Liver (tissue), 8 donors: ENCODE measurements at regions not wholly inside any gene's neighbourhood (a gene's known extent, or its start where the extent isn't known, plus 50 kb on each side); places are given as distances from the start of the nearest gene placed in this dataset.

Experiments used
- DNase-seq: peaks from one replicate; pipeline ENCODE4 v3.0.0-alpha.2; 2017; ENCODE audit warnings: low spot score
- H3K27ac ChIP-seq, 2 donors: one replicate each; pipeline ENCODE4 v1.7.0; 2013; ENCODE audit warnings: inconsistent platforms in 2 of 2, low read length in 2 of 2, control low read depth in 1 of 2, low read depth in 1 of 2, mild to moderate bottlenecking in 1 of 2
- H3K27me3 ChIP-seq, 4 donors: one replicate each; pipeline versions ENCODE4 v1.6.1 to v1.7.0; 2013; ENCODE audit warnings: low read length in 3 of 4, inconsistent platforms in 1 of 4, mild to moderate bottlenecking in 1 of 4, moderate library complexity in 1 of 4; ENCODE audit not compliant: control insufficient read depth in 4 of 4, insufficient read depth in 4 of 4
- H3K36me3 ChIP-seq, 4 donors: one replicate each; pipeline versions ENCODE4 v1.6.1 to v1.7.0; 2013; ENCODE audit warnings: low read length in 3 of 4, mild to moderate bottlenecking in 3 of 4, low read depth in 1 of 4, moderate library complexity in 1 of 4; ENCODE audit not compliant: control insufficient read depth in 4 of 4, insufficient read depth in 3 of 4
- H3K4me1 ChIP-seq, 4 donors: one replicate each; pipeline versions ENCODE4 v1.6.1 to v1.7.0; 2013; ENCODE audit warnings: low read length in 3 of 4, mild to moderate bottlenecking in 3 of 4, moderate library complexity in 1 of 4; ENCODE audit not compliant: control insufficient read depth in 4 of 4, insufficient read depth in 4 of 4
- H3K4me3 ChIP-seq, 3 donors: one replicate each; pipeline versions ENCODE4 v1.6.1 to v1.7.0; 2013; ENCODE audit warnings: low read length in 3 of 3, control low read depth in 1 of 3, low read depth in 1 of 3, mild to moderate bottlenecking in 1 of 3
- H3K9ac ChIP-seq, 2 donors: one replicate each; pipeline ENCODE4 v1.7.0; 2013; ENCODE audit warnings: low read length in 2 of 2, mild to moderate bottlenecking in 2 of 2, moderate library complexity in 2 of 2, control low read depth in 1 of 2, low read depth in 1 of 2
- H3K9me3 ChIP-seq, 4 donors: one replicate each; pipeline versions ENCODE4 v1.6.1 to v1.7.0; 2013; ENCODE audit warnings: low read length in 3 of 4; ENCODE audit not compliant: control insufficient read depth in 4 of 4
- CTCF ChIP-seq: fragments of 150-350 bp; IDR thresholded peaks from 2 replicates; pipeline ENCODE4 v1.5.1; 2017; ENCODE audit warnings: improper control_type of control experiment, low read depth, low read length; ENCODE audit not compliant: missing input control
- EGR1 ChIP-seq, 2 donors: IDR thresholded peaks; 2 replicates each; pipeline ENCODE4 v1.6.1; 2016 to 2018; ENCODE audit warnings: antibody characterized with exemption in 2 of 2, low read depth in 2 of 2
- FOXA1 ChIP-seq: IDR thresholded peaks from 2 replicates; pipeline ENCODE4 v1.6.1; 2016; ENCODE audit warnings: antibody characterized with exemption
- FOXA2 ChIP-seq: IDR thresholded peaks from 2 replicates; pipeline ENCODE4 v1.6.1; 2016; ENCODE audit warnings: antibody characterized with exemption
- GABPA ChIP-seq, 2 donors: IDR thresholded peaks in 1 of 2; conservative IDR thresholded peaks in 1 of 2; 2 replicates each; pipeline ENCODE4 v1.6.1; 2016; ENCODE audit warnings: antibody characterized with exemption in 2 of 2, mild to moderate bottlenecking in 1 of 2, moderate library complexity in 1 of 2
- HNF4A ChIP-seq, 2 donors: conservative IDR thresholded peaks; 2 replicates each; pipeline ENCODE4 v1.6.1; 2016; ENCODE audit warnings: antibody characterized with exemption in 2 of 2, mild to moderate bottlenecking in 2 of 2
- HNF4G ChIP-seq: IDR thresholded peaks from 2 replicates; pipeline ENCODE4 v1.6.1; 2016; ENCODE audit warnings: antibody characterized with exemption
- MAX ChIP-seq: IDR thresholded peaks from 2 replicates; pipeline ENCODE4 v1.6.1; 2016; ENCODE audit warnings: antibody characterized with exemption
- NR2F2 ChIP-seq: IDR thresholded peaks from 2 replicates; pipeline ENCODE4 v1.6.1; 2016; ENCODE audit warnings: antibody characterized with exemption
- RAD21 ChIP-seq, 2 donors: IDR thresholded peaks; 2 replicates each; pipeline ENCODE4 v1.6.1; 2016; ENCODE audit warnings: antibody characterized with exemption in 2 of 2, mild to moderate bottlenecking in 2 of 2
- RXRA ChIP-seq, 2 donors: IDR thresholded peaks; 2 replicates each; pipeline ENCODE4 v1.6.1; 2017 to 2018; ENCODE audit warnings: antibody characterized with exemption in 2 of 2, mild to moderate bottlenecking in 1 of 2
- SP1 ChIP-seq: IDR thresholded peaks from 2 replicates; pipeline ENCODE4 v1.6.1; 2018; ENCODE audit warnings: antibody characterized with exemption, mild to moderate bottlenecking
- TAF1 ChIP-seq: conservative IDR thresholded peaks from 2 replicates; pipeline ENCODE4 v1.6.1; 2016; ENCODE audit warnings: antibody characterized with exemption, mild to moderate bottlenecking
- WGBS: extraction: QIAGEN DNeasy Blood & Tissue Kit; methylation state at CpG from one replicate; pipeline ENCODE4 v1.1.7; 2013; 5-methylcytosine and 5-hydroxymethylcytosine counted together
- TF ChIP-seq, protein P1 (sequence below): IDR thresholded peaks from 2 replicates; pipeline ENCODE4 v1.6.1; 2016; ENCODE audit warnings: antibody characterized with exemption
- TF ChIP-seq, protein P2 (sequence below): IDR thresholded peaks from 2 replicates; pipeline ENCODE4 v1.6.1; 2016; ENCODE audit warnings: antibody characterized with exemption
- donor health status: healthy.
- donor health status: healthy.
- donor health status: healthy.
- donor health status: healthy.
- donor health status: healthy.

- TF ChIP-seq TAF1 (no peak), FOXA1 (no peak), CTCF (no peak)
- Histone ChIP-seq H3K9ac (no peak overlapping the region), H3K9me3 (no peaks in the 10 kb centered on the region), H3K4me1 (no peaks in the 10 kb centered on the region), H3K27me3 (no peaks in the 10 kb centered on the region), H3K4me3 (no peak overlapping the region), H3K36me3 (no peaks in the 10 kb centered on the region), H3K27ac (no peak overlapping the region)
- 59% methylated on average over 2 of the region's 2 CpGs for WGBS
- DNase-seq = no peak
Observed at GRCh38 chr3:104673981-104674380, 692.7 kb upstream of the ALCAM start.

DNA sequence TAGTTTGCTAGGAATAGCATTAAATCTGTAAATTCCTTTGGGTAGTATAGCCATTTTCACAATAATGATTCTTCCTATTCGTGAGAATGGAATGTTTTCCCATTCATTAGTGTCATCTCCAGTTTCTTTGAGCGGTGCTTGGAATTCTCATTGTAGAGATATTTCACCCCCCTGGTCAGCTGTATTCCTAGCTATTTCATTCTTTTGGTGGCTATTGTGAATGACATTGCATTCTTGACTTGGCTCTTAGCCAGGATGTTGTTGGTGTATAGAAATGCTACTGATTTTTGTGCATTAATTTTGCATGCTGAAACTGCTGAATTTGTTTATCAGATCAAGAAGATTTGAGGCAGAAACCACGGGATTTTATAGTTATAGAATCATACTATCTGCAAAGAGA, 690.5 kb upstream of the ALCAM start:
- H3K36me3 ChIP-seq = no peaks in the 10 kb centered on the region
- no peak overlapping the region for H3K27ac ChIP-seq
- no peak overlapping the region for H3K9ac ChIP-seq
- no peaks in the 10 kb centered on the region for H3K4me1 ChIP-seq
- H3K4me3 ChIP-seq = no peak overlapping the region
- TF ChIP-seq FOXA1 (no peak), RAD21 (IDR thresholded peaks at IDR 0.05) (no peak), HNF4G (no peak), SP1 (no peak), NR2F2 (no peak), GABPA (IDR thresholded peaks at IDR 0.05 in 1 of 2, conservative IDR thresholded peaks at IDR 0.05 in 1 of 2) (no peak), RXRA (IDR thresholded peaks at IDR 0.05) (no peak), CTCF (no peak), EGR1 (IDR thresholded peaks at IDR 0.05; ENCODE audit: low read depth in 2 of 2) (no peak), HNF4A (conservative IDR thresholded peaks at IDR 0.05) (no peak), FOXA2 (no peak), MAX (no peak)
- TF ChIP-seq, protein P1, sequence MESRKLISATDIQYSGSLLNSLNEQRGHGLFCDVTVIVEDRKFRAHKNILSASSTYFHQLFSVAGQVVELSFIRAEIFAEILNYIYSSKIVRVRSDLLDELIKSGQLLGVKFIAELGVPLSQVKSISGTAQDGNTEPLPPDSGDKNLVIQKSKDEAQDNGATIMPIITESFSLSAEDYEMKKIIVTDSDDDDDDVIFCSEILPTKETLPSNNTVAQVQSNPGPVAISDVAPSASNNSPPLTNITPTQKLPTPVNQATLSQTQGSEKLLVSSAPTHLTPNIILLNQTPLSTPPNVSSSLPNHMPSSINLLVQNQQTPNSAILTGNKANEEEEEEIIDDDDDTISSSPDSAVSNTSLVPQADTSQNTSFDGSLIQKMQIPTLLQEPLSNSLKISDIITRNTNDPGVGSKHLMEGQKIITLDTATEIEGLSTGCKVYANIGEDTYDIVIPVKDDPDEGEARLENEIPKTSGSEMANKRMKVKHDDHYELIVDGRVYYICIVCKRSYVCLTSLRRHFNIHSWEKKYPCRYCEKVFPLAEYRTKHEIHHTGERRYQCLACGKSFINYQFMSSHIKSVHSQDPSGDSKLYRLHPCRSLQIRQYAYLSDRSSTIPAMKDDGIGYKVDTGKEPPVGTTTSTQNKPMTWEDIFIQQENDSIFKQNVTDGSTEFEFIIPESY = no peak
- TF ChIP-seq, protein P2, sequence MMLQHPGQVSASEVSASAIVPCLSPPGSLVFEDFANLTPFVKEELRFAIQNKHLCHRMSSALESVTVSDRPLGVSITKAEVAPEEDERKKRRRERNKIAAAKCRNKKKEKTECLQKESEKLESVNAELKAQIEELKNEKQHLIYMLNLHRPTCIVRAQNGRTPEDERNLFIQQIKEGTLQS = no peak
- H3K9me3 ChIP-seq = no peaks in the 10 kb centered on the region
- H3K27me3 ChIP-seq = no peaks in the 10 kb centered on the region
- no peak for DNase-seq
- 70% methylated on average over 3 of the region's 3 CpGs for WGBS
